Ishikawa (cell line): ENCODE measurements at regions not wholly inside any gene's neighbourhood (a gene's known extent, or its start where the extent isn't known, plus 50 kb on each side); places are given as distances from the start of the nearest gene placed in this dataset.

Source experiments
- RAD21 ChIP-seq: IDR thresholded peaks from 2 replicates; pipeline ENCODE4 v1.6.1; 2012; ENCODE audit warnings: low read depth
- TEAD4 ChIP-seq: IDR thresholded peaks from 2 replicates; pipeline ENCODE4 v1.6.1; 2012
- TF ChIP-seq, protein P1 (sequence below): IDR thresholded peaks from 2 replicates; pipeline ENCODE4 v1.6.1; 2012

DNA sequence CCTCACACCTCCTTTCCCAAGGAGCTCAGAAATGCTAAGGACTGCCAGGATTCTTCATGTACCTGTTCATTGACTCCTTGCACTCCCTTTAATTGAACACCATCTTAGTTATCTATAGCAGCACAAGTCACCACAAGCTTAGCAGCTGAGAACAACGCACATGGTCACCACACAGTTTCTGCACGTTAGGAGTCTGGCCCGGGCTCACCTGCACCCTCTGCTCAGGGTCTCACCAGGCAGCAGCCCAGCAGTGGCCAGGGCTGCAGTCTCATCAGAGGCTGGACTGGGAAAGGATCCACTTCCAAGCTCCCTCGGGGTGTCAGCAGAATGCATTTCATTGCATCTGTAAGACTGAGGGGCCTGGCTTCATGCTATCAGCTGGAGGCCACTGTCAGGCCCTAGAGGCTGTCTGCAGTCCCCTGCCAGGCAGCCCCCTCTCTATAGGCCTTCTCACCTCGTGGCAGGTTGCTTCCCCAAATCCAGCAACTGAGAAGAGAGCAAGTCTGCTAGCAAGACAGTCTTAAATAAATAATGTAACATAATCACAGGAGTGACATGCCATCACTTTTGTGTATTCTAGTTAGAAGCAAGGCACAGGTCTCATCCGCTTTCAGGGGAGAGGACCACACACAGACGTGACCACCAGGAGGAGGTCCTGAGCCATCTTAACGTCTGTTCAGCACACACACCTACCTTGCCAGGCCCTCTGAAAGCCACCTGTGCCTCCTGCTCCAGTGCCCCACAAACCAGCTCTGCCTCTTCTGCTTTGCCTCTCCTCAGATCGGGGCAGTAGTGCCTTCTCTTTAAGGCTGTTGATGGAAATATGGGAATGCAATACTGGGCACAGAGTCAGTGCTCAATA lies 165.2 kb upstream of the CST7 start:
- TF ChIP-seq RAD21 (peak; percentile 49), TEAD4 (no peak)
- TF ChIP-seq, protein P1, sequence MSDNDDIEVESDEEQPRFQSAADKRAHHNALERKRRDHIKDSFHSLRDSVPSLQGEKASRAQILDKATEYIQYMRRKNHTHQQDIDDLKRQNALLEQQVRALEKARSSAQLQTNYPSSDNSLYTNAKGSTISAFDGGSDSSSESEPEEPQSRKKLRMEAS = no peak
